ENCODE measurements at regions not wholly inside any gene's neighbourhood (a gene's known extent, or its start where the extent isn't known, plus 50 kb on each side); places are given as distances from the start of the nearest gene placed in this dataset.

DNA sequence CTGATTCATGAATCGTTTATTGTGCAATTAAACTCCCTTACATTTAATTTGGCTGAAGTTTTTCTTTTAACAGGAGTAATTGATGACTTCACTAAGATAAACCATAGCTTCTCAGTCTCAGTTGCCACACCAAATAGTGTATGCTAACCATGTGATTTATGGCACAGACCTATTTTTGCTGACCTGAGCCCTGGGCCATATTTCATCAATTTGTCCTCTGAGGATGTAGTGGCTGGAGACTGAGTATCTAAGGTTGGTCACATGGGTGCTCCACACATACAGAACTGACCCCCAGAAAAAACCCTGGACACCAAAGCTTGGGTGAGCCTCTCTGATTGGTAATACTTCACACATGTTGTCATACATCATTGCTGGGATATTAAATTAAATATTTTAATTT, 255.1 kb downstream of the NEDD1 start:
- TF ChIP-seq EZH2 (IDR thresholded peaks at IDR 0.05; ENCODE audit: borderline replicate concordance, low read depth, low read length, poor library complexity, severe bottlenecking), result no peak
- TF ChIP-seq, protein P1, sequence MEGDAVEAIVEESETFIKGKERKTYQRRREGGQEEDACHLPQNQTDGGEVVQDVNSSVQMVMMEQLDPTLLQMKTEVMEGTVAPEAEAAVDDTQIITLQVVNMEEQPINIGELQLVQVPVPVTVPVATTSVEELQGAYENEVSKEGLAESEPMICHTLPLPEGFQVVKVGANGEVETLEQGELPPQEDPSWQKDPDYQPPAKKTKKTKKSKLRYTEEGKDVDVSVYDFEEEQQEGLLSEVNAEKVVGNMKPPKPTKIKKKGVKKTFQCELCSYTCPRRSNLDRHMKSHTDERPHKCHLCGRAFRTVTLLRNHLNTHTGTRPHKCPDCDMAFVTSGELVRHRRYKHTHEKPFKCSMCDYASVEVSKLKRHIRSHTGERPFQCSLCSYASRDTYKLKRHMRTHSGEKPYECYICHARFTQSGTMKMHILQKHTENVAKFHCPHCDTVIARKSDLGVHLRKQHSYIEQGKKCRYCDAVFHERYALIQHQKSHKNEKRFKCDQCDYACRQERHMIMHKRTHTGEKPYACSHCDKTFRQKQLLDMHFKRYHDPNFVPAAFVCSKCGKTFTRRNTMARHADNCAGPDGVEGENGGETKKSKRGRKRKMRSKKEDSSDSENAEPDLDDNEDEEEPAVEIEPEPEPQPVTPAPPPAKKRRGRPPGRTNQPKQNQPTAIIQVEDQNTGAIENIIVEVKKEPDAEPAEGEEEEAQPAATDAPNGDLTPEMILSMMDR (conservative IDR thresholded peaks at IDR 0.05; ENCODE audit: low read depth, low read length), result no peak

Measured in A673 (cell line).